Fibroblast of skin of abdomen (primary cell): ENCODE measurements at regions not wholly inside any gene's neighbourhood (a gene's known extent, or its start where the extent isn't known, plus 50 kb on each side); places are given as distances from the start of the nearest gene placed in this dataset.
"Not testable (repeated sequence)": the region's sequence is repeated elsewhere in the genome, so short reads cannot be mapped to it uniquely, and the experiment has no call there.

ENCODE experiments used
- DNase-seq: peaks from one replicate; pipeline ENCODE4 v3.0.0-alpha.2; 2013

DNA sequence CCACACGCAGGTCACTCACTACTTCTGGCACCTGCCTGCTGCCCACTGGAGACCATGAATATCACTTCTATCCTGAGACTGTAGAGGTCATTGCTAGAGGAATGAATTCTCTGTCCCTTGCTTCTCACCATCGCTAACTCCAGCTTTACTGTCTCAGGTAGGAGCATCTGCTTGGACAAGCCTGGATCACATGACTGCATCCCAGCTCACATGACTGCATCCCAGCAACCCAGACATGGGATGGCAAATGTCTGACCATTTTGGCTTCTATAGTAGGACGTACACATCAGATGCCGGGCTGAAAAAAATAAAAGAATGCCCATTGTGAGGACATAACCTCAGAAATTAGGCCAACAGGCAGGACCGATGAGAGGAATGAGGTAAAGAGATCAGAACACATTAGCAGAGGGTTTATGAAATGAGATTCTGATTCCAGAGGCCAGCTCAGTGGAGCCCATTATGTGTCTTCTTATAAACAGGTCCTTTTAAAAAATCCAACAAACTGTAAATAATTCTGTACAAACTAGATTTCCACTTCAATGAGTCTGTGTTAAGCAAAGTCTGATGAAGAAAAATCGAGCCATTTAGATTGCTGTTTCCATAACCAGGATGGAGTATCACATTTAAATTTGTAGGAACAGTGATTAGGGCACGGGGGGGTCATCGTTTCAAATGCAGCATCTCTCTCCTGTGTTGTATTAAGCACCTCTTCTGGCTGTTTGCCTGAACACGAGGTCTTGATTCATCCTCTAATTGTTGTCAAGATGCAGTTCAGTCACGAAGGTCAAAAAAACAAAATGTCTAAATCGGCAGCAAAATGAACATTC lies 126.7 kb downstream of the MTHFS start:
- DNase-seq: no peak

DNA sequence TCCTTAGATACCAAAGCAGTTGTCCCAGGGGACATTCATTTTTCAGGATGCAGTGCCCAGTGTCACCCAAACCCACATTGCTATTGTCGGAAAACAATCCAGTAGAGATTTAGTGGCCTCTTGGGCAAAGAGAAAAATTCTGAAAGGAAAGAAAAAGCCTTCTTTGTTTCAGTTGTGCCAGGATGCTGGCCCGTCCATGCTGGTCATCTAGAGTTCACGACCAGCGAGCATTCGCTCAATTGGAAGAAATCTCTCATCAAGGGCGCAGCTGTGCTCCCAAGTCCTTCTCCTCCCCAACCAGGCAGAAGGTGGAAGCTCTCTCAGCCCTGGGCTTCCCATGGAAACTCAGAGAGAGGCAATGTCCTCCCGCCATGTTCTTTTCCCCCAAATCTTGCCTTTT lies 123.7 kb downstream of the MTHFS start:
- no peak for DNase-seq

DNA sequence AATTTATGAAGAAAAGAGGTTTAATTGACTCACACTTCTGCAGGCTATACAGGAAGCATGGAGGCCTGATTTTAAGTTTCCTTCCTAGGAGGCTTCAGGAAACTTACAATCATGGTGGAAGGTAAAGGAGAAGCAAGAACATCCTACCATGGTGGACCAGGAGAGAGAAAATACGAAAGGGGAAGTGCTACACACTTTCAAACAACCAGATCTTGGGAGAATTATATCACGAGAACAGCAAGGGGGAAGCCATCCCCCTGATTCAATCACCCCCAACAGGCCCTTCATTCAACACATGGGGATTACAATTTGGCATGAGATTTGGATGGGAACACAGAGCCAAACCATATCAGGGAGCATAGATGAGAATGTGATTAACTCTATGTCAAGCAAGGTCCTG lies 121.0 kb downstream of the MTHFS start:
- DNase-seq: no peak

DNA sequence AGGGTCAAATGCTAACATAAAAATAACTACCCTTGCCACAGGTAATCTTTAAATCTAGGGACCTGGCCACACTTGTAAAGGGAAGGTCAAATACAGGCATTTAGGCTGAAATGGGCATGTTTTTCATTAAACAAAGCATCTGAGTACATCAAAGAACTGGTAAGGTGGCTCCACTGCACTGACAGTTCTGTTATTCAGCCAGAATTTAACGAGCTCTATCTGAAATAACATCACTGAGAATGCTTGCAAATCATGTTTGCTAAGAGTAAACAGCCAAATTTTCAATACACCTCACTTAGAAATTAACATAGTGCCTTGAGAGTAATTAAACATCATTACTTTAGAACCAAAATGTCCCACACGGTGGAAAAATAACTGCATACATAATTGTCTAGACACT lies 118.9 kb downstream of the MTHFS start:
- no peak for DNase-seq

DNA sequence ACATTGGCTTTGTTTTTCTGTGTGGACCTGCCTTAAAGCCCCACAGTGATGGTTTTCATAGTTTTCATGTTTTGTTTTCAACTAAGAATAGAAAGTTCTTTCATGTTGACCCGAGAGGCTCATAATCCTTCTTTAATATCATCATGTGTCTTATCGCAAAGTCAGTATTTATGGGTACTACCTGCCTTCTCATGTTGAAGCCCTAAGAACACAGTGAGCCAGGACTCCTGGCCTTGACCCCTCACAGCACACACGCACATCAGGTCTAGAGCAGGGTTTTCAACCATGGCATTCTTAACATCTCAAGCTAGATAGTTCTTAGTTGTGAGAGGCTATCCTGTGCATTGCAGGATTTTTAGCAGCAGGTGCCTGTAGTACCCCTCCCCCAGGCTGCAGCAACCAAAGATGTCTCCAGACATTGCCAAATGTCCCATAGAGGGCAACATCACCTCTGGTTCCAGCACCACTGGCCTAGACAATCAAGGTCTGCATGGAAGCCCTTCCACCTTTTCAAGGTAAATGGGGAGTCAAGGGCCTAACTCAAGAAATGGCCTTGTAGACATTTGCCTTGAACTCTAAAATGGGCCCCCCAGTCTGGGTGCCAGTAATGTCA lies 118.3 kb downstream of the MTHFS start:
- no peak for DNase-seq

DNA sequence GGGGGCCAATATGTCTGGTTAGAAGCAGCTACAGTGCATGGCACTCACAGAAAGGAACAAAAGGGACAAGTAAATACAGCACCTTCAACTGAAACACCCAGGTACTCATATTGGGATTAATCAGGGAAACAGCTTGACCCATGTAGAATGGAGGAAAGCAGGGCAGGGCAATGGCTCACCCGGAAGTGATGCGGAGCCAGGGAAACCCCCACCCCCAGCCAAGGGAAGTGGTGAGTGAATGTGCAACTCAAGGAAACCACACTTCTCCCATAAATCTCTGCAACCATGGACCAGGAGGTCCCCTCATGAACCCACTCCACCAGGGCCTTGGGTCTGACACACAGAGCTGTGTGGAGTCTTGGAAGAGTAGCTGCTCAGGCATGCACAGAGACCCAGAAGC lies 117.1 kb downstream of the MTHFS start:
- DNase-seq: no peak

DNA sequence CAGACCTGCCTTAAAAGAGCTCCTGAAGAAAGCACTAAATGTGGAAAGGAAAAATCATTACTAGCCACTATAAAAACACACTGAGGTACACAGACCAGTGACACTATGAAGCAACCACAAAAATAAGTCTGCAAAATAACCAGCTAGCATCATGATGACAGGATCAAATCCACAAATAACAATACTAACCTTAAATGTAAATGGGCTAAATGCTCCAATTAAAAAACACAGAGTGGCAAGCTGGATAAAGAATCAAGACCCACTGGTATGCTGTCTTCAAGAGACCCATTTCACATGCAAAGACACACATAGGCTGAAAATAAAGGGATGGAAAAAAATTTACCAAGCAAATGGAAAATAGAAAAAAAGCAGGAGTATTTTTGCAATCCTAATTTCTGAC lies 114.5 kb downstream of the MTHFS start:
- DNase-seq: not testable (repeated sequence)
